Ovary (tissue), 7 donors: ENCODE measurements at regions not wholly inside any gene's neighbourhood (a gene's known extent, or its start where the extent isn't known, plus 50 kb on each side); places are given as distances from the start of the nearest gene placed in this dataset.

Experiments used
- DNase-seq, 5 donors: peaks; one replicate each; pipeline ENCODE4 v3.0.0-alpha.2; 2019 to 2020
- H3K27ac ChIP-seq, 2 donors: fragments of 200-600 bp; one replicate each; pipeline versions ENCODE4 v1.5.1 to v1.8.0; 2019 to 2022
- H3K27me3 ChIP-seq: fragments of 200-600 bp; one replicate; pipeline ENCODE4 v1.8.0; 2022
- H3K36me3 ChIP-seq: fragments of 200-600 bp; sonication (generic); one replicate; pipeline ENCODE4 v1.5.1; 2019
- H3K4me1 ChIP-seq: one replicate; pipeline ENCODE4 v1.8.1; 2013; ENCODE audit warnings: mild to moderate bottlenecking, moderate library complexity; ENCODE audit not compliant: insufficient read depth
- H3K4me3 ChIP-seq: fragments of 200-600 bp; sonication (generic); one replicate; pipeline ENCODE4 v1.5.1; 2017
- H3K9me3 ChIP-seq, 2 donors: fragments of 200-600 bp in 1 of 2; sonication (generic) in 1 of 2; one replicate each; pipeline versions ENCODE4 v1.5.1 to v1.8.1; 2013 to 2019; ENCODE audit warnings: mild to moderate bottlenecking in 1 of 2, moderate library complexity in 1 of 2
- EP300 ChIP-seq: sonication (generic); formaldehyde crosslinking; IDR thresholded peaks from one replicate; pipeline ENCODE4 v1.6.1; 2017; ENCODE audit warnings: antibody characterized with exemption
- POLR2A ChIP-seq: fragments of 450-650 bp; IDR thresholded peaks from one replicate; pipeline ENCODE4 v1.6.1; 2017; ENCODE audit warnings: antibody characterized with exemption, mild to moderate bottlenecking, moderate library complexity
- WGBS, 3 donors: extraction: QIAGEN DNeasy Blood & Tissue Kit in 1 of 3; methylation state at CpG; one replicate each; pipeline versions ENCODE4 v1.1.5 to v1.1.7; 2013 to 2017; 5-methylcytosine and 5-hydroxymethylcytosine counted together
- intact Hi-C, 4 donors: fragments of 100-400 bp; cut with DNase I; formaldehyde crosslinking; loops; one replicate each; pipeline versions ENCODE4 v1.11.0 to v1.15.1; 2022 to 2023
- TF ChIP-seq, protein P1 (sequence below), 3 donors: fragments of 450-650 bp in 2 of 3; fragments of 200-600 bp in 1 of 3; IDR thresholded peaks; one replicate each; pipeline versions ENCODE4 v1.5.1 to v1.8.0; 2016 to 2022; ENCODE audit warnings: antibody characterized with exemption in 3 of 3, mild to moderate bottlenecking in 1 of 3
- donor health status: DM: no; HTN: no; CAD: no; lungs with moderate emphysema.
- donor health status: DM: no; HTN: no; CAD: no.
- donor health status: Bipolar disorder and iron deficiency.
- donor health status: DM: no; HTN: no; CAD: no.
- donor health status: DM: yes; HTN: yes; CAD: no.

- no peak for DNase-seq
- no peaks in the 10 kb centered on the region for H3K9me3 ChIP-seq
- 38 to 97% (median 84%) methylated on average over 1 of the region's 1 CpG for WGBS, 3 donors
- TF ChIP-seq EP300 (no peak), POLR2A (no peak)
- TF ChIP-seq, protein P1, sequence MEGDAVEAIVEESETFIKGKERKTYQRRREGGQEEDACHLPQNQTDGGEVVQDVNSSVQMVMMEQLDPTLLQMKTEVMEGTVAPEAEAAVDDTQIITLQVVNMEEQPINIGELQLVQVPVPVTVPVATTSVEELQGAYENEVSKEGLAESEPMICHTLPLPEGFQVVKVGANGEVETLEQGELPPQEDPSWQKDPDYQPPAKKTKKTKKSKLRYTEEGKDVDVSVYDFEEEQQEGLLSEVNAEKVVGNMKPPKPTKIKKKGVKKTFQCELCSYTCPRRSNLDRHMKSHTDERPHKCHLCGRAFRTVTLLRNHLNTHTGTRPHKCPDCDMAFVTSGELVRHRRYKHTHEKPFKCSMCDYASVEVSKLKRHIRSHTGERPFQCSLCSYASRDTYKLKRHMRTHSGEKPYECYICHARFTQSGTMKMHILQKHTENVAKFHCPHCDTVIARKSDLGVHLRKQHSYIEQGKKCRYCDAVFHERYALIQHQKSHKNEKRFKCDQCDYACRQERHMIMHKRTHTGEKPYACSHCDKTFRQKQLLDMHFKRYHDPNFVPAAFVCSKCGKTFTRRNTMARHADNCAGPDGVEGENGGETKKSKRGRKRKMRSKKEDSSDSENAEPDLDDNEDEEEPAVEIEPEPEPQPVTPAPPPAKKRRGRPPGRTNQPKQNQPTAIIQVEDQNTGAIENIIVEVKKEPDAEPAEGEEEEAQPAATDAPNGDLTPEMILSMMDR (IDR thresholded peaks at IDR 0.05): no peak
- no peaks in the 10 kb centered on the region for H3K36me3 ChIP-seq
- H3K27me3 ChIP-seq: no peaks in the 10 kb centered on the region
- H3K4me3 ChIP-seq: no peak overlapping the region
- intact Hi-C loops: no loop called here
- no peak overlapping the region for H3K27ac ChIP-seq
- H3K4me1 ChIP-seq: peaks cover 2% of the 10 kb centered on the region
Observed at GRCh38 chr2:187264612-187265011, 183.4 kb downstream of the CALCRL start.

- intact Hi-C loops: no loop called here
- WGBS, 3 donors: 53 to 57% (median 55%) methylated on average over 9 of the region's 9 CpGs
- TF ChIP-seq POLR2A (no peak), EP300 (no peak)
- TF ChIP-seq, protein P1 (IDR thresholded peaks at IDR 0.05): no peak
- H3K4me1 ChIP-seq: peaks cover 2% of the 10 kb centered on the region
- H3K4me3 ChIP-seq: no peak overlapping the region
- no peak overlapping the region for H3K27ac ChIP-seq
- DNase-seq: no peak
- no peaks in the 10 kb centered on the region for H3K9me3 ChIP-seq
- no peaks in the 10 kb centered on the region for H3K27me3 ChIP-seq
- H3K36me3 ChIP-seq: no peaks in the 10 kb centered on the region
Observed at GRCh38 chr2:187263675-187264560, 184.1 kb downstream of the CALCRL start.

- no peak for DNase-seq
- no peak for TF ChIP-seq POLR2A
- TF ChIP-seq, protein P1 (IDR thresholded peaks at IDR 0.05): no peak
- no peak for TF ChIP-seq EP300
- no peaks in the 10 kb centered on the region for H3K27me3 ChIP-seq
- peaks cover 2% of the 10 kb centered on the region for H3K4me1 ChIP-seq
- no peaks in the 10 kb centered on the region for H3K9me3 ChIP-seq
- intact Hi-C loops: no loop called here
- WGBS, 3 donors: 92 to 98% (median 93%) methylated on average over 1 of the region's 1 CpG
- no peak overlapping the region for H3K27ac ChIP-seq
- no peaks in the 10 kb centered on the region for H3K36me3 ChIP-seq
- H3K4me3 ChIP-seq: no peak overlapping the region
Observed at GRCh38 chr2:187261705-187262104, 186.3 kb downstream of the CALCRL start.

GRCh38 chr2:187252063-187252462 lies 196.0 kb downstream of the CALCRL start:
- no peak for TF ChIP-seq EP300
- TF ChIP-seq, protein P1 (IDR thresholded peaks at IDR 0.05): no peak
- 95 to 98% (median 97%) methylated on average over 10 of the region's 10 CpGs for WGBS, 3 donors
- no peak overlapping the region for H3K4me3 ChIP-seq
- no peak overlapping the region for H3K27ac ChIP-seq
- H3K4me1 ChIP-seq: no peaks in the 10 kb centered on the region
- no peak for DNase-seq
- intact Hi-C loops: no loop called here
- no peaks in the 10 kb centered on the region for H3K36me3 ChIP-seq
- no peaks in the 10 kb centered on the region for H3K9me3 ChIP-seq
- no peaks in the 10 kb centered on the region for H3K27me3 ChIP-seq
